ENCODE measurements at regions not wholly inside any gene's neighbourhood (a gene's known extent, or its start where the extent isn't known, plus 50 kb on each side); places are given as distances from the start of the nearest gene placed in this dataset.

DNA sequence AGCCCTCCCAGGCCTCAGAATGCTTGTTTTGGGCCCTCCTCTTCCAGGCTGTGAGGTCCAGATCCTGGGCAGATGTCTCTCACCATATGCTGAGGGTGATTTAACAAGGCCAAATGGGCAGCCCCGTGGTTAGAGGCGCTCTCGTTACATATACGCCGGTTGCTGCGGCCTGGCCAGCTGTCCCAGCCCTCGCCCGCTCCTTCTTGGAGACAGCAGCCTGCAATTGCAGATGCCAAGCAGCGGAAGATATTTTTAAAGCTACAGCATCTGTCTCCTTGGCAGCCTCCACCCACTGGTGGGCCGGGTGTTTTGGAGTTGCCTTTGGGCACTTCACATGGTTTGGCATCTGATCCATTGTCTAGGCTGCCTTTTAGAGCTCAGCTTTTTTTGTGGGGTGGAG, 178.8 kb upstream of the NFIA start:
- Histone ChIP-seq H3K9ac (no peak overlapping the region), H3K27me3 (no peaks in the 10 kb centered on the region), H4K20me1 (no peaks in the 10 kb centered on the region), H3K4me2 (peak overlapping the region in 10 of 11 experiments; percentile 2 to 72 (median 54); a peak in 16 of 22 replicates), H3K27ac (0 out of 22 replicates have a peak overlapping the region, but pooled peaks of 1 of the 11 experiments have one; percentile 6), H3K4me3 (no peak overlapping the region), H3K9me3 (replicated peaks in 1 of 11) (no peaks in the 10 kb centered on the region), H3K36me3 (no peaks in the 10 kb centered on the region), H3K4me1 (peaks cover 8 to 19% (median 15%) of the 10 kb centered on the region in 10 experiments; a peak in 17 of 20 replicates)
- no peak for TF ChIP-seq Cebpa-rat (IDR thresholded peaks at IDR 0.05)

DNA sequence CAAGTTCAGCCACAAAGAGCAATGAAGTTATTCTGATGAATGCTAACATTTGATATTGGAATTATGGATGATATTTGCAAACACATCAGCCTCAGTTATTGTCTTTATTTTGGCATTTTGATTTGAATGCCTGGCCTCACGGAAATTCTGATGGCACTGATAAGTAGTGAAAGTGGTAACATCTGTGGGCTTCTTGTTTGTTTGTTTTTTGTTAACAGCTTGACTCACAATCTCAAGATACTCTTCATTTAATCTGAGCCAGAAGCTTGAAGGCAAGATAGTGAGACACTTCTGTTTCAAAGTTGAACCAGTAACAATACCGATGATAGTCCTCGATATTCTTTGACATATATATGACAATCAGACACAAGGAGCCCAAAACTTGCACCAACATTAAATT, 182.9 kb upstream of the NFIA start:
- TF ChIP-seq Cebpa-rat (IDR thresholded peaks at IDR 0.05) = no peak
- no peak overlapping the region for H3K4me3 ChIP-seq
- H3K4me1 ChIP-seq = peaks cover 8 to 13% (median 11%) of the 10 kb centered on the region in 10 experiments; a peak in 17 of 20 replicates
- no peaks in the 10 kb centered on the region for H3K27me3 ChIP-seq
- no peaks in the 10 kb centered on the region for H4K20me1 ChIP-seq
- no peak overlapping the region for H3K4me2 ChIP-seq
- H3K27ac ChIP-seq = no peak overlapping the region
- no peaks in the 10 kb centered on the region for H3K36me3 ChIP-seq
- H3K9me3 ChIP-seq (replicated peaks in 1 of 11) = no peaks in the 10 kb centered on the region
- no peak overlapping the region for H3K9ac ChIP-seq

DNA sequence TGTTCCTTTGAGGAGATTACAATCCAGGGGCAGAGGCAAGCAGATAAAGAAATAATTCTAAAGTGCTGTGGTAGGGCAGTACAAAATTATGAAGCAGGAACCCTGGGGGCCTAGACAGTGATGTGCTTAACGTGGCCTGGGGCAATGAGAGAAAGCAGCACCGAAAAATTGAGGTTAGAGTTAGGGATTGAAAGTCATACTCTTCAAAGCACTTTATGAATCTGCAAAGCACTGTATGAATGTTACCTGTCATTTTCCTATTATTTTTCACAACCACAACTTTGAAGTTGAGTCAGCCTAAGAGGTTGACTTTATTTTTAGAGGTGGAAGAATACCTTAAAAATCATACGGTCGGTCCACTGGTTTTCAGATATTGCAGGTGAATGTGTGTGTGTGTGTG, 183.4 kb upstream of the NFIA start:
- H3K27ac ChIP-seq = no peak overlapping the region
- H3K4me3 ChIP-seq = no peak overlapping the region
- H3K27me3 ChIP-seq = no peaks in the 10 kb centered on the region
- no peaks in the 10 kb centered on the region for H3K36me3 ChIP-seq
- no peaks in the 10 kb centered on the region for H4K20me1 ChIP-seq
- H3K9me3 ChIP-seq (replicated peaks in 1 of 11) = no peaks in the 10 kb centered on the region
- peaks cover 4 to 8% (median 7%) of the 10 kb centered on the region in 10 experiments; a peak in 17 of 20 replicates for H3K4me1 ChIP-seq
- TF ChIP-seq Cebpa-rat (IDR thresholded peaks at IDR 0.05) = no peak
- no peak overlapping the region for H3K9ac ChIP-seq
- no peak overlapping the region for H3K4me2 ChIP-seq

DNA sequence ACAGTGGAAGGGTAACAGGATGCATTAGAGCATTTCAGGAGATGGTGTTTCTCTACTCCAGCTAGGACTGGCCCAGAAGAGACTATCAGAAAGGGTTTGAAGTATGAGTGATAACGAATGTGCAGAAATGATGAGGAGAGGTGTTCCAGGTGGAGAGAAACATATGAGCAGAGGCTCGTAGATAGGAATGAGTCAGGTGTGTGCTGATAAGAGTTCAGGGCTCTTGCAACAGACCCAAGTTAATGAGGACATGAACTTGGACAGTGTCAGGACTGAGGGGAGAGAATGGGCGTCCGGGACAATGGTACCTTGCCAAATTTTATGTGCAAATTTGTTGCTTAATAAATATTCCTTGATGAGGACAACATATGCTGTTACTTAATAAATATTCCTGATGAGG, 183.9 kb upstream of the NFIA start:
- Histone ChIP-seq H3K36me3 (no peaks in the 10 kb centered on the region), H3K9ac (no peak overlapping the region), H3K4me1 (peaks cover under 1 to 2% (median under 1%) of the 10 kb centered on the region in 10 experiments; a peak in 13 of 20 replicates), H3K27me3 (no peaks in the 10 kb centered on the region), H3K9me3 (replicated peaks in 1 of 11) (no peaks in the 10 kb centered on the region), H3K27ac (no peak overlapping the region), H4K20me1 (no peaks in the 10 kb centered on the region), H3K4me3 (no peak overlapping the region), H3K4me2 (no peak overlapping the region)
- no peak for TF ChIP-seq Cebpa-rat (IDR thresholded peaks at IDR 0.05)

DNA sequence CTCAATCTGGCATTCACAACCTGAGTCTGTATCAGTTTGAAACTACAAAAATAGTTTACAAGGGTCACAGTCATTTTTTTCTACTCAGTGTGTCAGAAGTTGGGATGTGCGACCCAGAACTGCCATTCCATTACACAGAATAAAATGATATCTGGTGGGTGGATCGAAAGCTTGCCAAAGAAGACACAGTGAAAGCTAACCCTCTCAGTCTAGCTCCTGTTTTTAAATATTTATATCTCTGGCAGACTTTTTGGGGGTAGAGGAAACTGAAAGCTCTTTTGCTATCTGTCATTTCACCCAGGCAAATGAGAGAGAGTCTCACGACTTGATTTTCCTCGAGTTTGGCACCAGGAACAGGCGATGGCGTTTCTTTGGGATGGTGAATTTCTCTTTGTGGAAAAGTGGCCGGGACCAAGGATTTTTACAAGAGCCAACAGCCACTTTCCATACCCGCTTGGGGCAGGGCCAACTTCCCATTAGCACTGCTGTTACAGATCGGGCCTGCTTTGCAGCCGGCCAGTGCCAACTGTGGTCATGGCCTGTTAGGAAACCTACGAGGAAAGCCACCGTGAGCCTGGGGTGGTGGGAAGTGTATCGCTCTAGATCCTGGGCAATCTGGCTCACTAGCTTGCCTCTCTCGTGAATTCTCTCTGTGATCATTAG, 185.5 kb upstream of the NFIA start:
- Histone ChIP-seq H3K9ac (no peak overlapping the region), H3K9me3 (replicated peaks in 1 of 11) (no peaks in the 10 kb centered on the region)
- no peak for TF ChIP-seq Cebpa-rat (IDR thresholded peaks at IDR 0.05)

DNA sequence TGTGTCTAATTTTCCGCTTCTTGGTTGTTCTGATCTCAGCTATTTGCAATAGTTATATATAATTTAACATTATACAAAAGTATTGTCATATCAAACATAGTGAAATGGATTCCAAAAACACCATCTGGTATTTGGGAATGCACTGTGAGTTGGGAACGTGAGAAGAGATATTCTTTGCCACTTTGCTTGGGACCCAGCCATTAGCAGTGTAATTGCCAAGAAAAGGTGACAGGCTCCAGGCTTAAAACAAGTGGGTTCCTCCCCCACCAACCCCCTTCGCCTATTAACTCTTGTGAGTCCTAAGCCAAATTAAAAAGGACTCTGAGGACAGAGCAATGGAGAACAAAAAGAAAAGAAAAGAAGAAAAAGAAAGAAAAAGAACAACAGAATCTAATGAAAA, 186.7 kb upstream of the NFIA start:
- Histone ChIP-seq H3K27me3 (no peaks in the 10 kb centered on the region), H3K9ac (no peak overlapping the region), H4K20me1 (no peaks in the 10 kb centered on the region), H3K4me3 (no peak overlapping the region), H3K9me3 (replicated peaks in 1 of 11) (no peaks in the 10 kb centered on the region), H3K4me1 (peaks cover 0 to 3% (median 0%) of the 10 kb centered on the region in 10 experiments; a peak in 1 of 20 replicates), H3K27ac (no peak overlapping the region), H3K36me3 (no peaks in the 10 kb centered on the region), H3K4me2 (no peak overlapping the region)
- TF ChIP-seq Cebpa-rat (IDR thresholded peaks at IDR 0.05) = no peak

More for the DNA sequence above, 185.5 kb upstream of the NFIA start:
- Histone ChIP-seq H3K4me3 (no peak overlapping the region), H3K27ac (no peak overlapping the region), H3K27me3 (no peaks in the 10 kb centered on the region), H4K20me1 (no peaks in the 10 kb centered on the region), H3K36me3 (no peaks in the 10 kb centered on the region), H3K4me1 (no peaks in the 10 kb centered on the region), H3K4me2 (no peak overlapping the region)

DNA sequence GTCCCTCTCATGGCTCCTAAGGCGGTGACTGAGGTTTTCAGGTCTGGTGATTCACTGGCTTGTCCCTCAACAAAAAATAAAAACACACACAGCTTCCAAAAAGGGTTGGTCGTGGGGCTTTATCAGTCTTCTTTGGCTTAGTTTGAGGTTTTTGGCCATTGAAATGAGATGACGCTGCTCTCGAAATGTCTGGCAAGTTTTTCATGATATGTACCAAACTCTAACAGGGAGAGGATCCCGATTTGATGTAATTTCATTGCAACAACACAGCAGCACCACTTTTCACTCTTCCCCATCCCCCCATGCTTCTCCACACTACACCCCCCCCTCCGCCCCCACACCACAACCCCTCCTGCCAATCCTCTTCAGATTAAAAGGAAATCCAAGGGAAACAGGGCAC, 187.1 kb upstream of the NFIA start:
- Histone ChIP-seq H3K9ac (no peak overlapping the region), H3K27ac (no peak overlapping the region), H3K4me2 (no peak overlapping the region), H4K20me1 (no peaks in the 10 kb centered on the region), H3K9me3 (replicated peaks in 1 of 11) (no peaks in the 10 kb centered on the region), H3K36me3 (no peaks in the 10 kb centered on the region), H3K27me3 (no peaks in the 10 kb centered on the region), H3K4me1 (peaks cover 0 to 7% (median 0%) of the 10 kb centered on the region in 10 experiments; a peak in 1 of 20 replicates), H3K4me3 (no peak overlapping the region)
- no peak for TF ChIP-seq Cebpa-rat (IDR thresholded peaks at IDR 0.05)

DNA sequence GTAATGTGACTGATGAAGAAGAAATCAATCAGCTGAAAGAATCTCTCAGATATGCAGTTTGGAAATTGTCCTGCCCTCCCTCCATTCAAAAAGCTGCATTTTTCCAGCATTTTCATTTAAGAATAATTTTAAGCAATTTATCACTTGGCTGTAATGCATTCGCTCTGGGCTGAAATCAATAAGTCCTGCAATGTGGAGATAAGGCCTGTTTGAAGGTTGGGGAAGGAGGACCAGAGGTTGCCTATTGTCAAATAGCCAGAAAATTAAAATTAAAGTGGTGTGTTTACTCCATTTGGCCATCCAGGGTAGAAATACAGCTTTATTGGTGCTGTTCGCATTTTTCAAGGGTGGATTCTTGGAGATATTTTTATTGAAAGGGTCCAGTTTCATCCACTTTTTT, 187.6 kb upstream of the NFIA start:
- no peak for TF ChIP-seq Cebpa-rat (IDR thresholded peaks at IDR 0.05)
- no peaks in the 10 kb centered on the region for H3K36me3 ChIP-seq
- H3K27ac ChIP-seq = no peak overlapping the region
- peaks cover 0 to 9% (median 0%) of the 10 kb centered on the region in 10 experiments; a peak in 1 of 20 replicates for H3K4me1 ChIP-seq
- no peaks in the 10 kb centered on the region for H3K27me3 ChIP-seq
- H4K20me1 ChIP-seq = no peaks in the 10 kb centered on the region
- no peak overlapping the region for H3K4me3 ChIP-seq
- no peak overlapping the region for H3K9ac ChIP-seq
- no peaks in the 10 kb centered on the region for H3K9me3 ChIP-seq (replicated peaks in 1 of 11)
- H3K4me2 ChIP-seq = no peak overlapping the region

DNA sequence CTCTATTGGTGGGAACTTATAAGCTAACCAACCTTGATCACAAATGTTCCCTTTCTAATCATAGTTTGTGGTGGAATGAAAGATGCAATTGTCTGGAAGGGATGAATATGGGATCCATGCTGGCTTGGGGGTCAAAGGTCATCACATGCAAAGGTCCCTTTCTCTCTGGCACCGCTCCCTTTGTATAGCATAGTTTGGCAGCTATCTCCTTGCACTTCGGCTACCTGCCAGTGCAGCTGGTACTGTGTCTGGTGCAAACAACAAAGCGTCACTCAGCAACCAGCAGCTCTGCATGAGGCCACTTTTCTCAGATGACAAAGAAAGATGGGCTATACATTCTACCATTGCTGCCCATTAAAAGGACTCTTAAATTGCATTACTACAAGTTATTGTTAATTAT, 188.2 kb upstream of the NFIA start:
- TF ChIP-seq Cebpa-rat (IDR thresholded peaks at IDR 0.05) = no peak
- no peaks in the 10 kb centered on the region for H3K9me3 ChIP-seq (replicated peaks in 1 of 11)
- H3K4me3 ChIP-seq = no peak overlapping the region

More for the DNA sequence above, 188.2 kb upstream of the NFIA start:
- H3K9ac ChIP-seq = no peak overlapping the region
- no peak overlapping the region for H3K27ac ChIP-seq
- H3K4me2 ChIP-seq = no peak overlapping the region
- H4K20me1 ChIP-seq = no peaks in the 10 kb centered on the region
- peaks cover 0 to 9% (median 0%) of the 10 kb centered on the region in 10 experiments; a peak in 1 of 20 replicates for H3K4me1 ChIP-seq
- H3K36me3 ChIP-seq = no peaks in the 10 kb centered on the region
- no peaks in the 10 kb centered on the region for H3K27me3 ChIP-seq
